ENCODE measurements at regions not wholly inside any gene's neighbourhood (a gene's known extent, or its start where the extent isn't known, plus 50 kb on each side); places are given as distances from the start of the nearest gene placed in this dataset.

- POLR2A ChIA-PET, result no interaction called here
- CTCF ChIA-PET, result no interaction called here
These were observed 182.5 kb upstream of the JARID2 start for GRCh38 chr6:15063253-15063853.

GRCh38 chr6:15065261-15065989 is 180.4 kb upstream of the JARID2 start:
- ChIA-PET CTCF (no interaction called here), POLR2A (no interaction called here)

GRCh38 chr6:15066089-15066758 is 179.6 kb upstream of the JARID2 start:
- CTCF ChIA-PET, result interaction anchor here (1.3 kb wide), 1 partner anchor 16 kb away, joined by 4 read pairs; no protein-coding TSS in a partner anchor
- POLR2A ChIA-PET, result no interaction called here

- POLR2A ChIA-PET, result no interaction called here
- CTCF ChIA-PET, result interaction anchor here (0.5 kb wide), 1 partner anchor 49 kb away, joined by 3 read pairs; no protein-coding TSS in a partner anchor
These were observed 172.5 kb upstream of the JARID2 start for GRCh38 chr6:15073344-15073789.

GRCh38 chr6:15073883-15074465 is 171.9 kb upstream of the JARID2 start:
- POLR2A ChIA-PET, result no interaction called here
- CTCF ChIA-PET, result interaction anchor here (0.5 kb wide), 1 partner anchor 48 kb away, joined by 3 read pairs; no protein-coding TSS in a partner anchor

- POLR2A ChIA-PET, result no interaction called here
These were observed 171.1 kb upstream of the JARID2 start for GRCh38 chr6:15074806-15075205.

GRCh38 chr6:15076565-15076964 is 169.3 kb upstream of the JARID2 start:
- ChIA-PET POLR2A (no interaction called here), CTCF (interaction anchor here (0.6 kb wide), 1 partner anchor 26 kb away, joined by 3 read pairs; no protein-coding TSS in a partner anchor)

More at GRCh38 chr6:15074806-15075205, 171.1 kb upstream of the JARID2 start:
- CTCF ChIA-PET, result no interaction called here

GRCh38 chr6:15077006-15077405 is 168.9 kb upstream of the JARID2 start:
- ChIA-PET CTCF (interaction anchor here (0.6 kb wide), 1 partner anchor 26 kb away, joined by 3 read pairs; no protein-coding TSS in a partner anchor), POLR2A (no interaction called here)

- ChIA-PET POLR2A (interaction anchor here (0.6 kb wide), 1 partner anchor 54 kb away, joined by 3 read pairs; no protein-coding TSS in a partner anchor), CTCF (interaction anchor here (0.6 kb wide), 1 partner anchor 38 kb away, joined by 3 read pairs; no protein-coding TSS in a partner anchor)
These were observed 167.9 kb upstream of the JARID2 start for GRCh38 chr6:15077961-15078360.

GRCh38 chr6:15079288-15079817 is 166.5 kb upstream of the JARID2 start:
- POLR2A ChIA-PET, result interaction anchor here (0.6 kb wide), 1 partner anchor 41 kb away, joined by 3 read pairs; no protein-coding TSS in a partner anchor

GRCh38 chr6:15080895-15081294 is 165.0 kb upstream of the JARID2 start:
- POLR2A ChIA-PET, result no interaction called here
- CTCF ChIA-PET, result no interaction called here

More at GRCh38 chr6:15079288-15079817, 166.5 kb upstream of the JARID2 start:
- CTCF ChIA-PET, result no interaction called here

GRCh38 chr6:15081447-15081846 is 164.4 kb upstream of the JARID2 start:
- ChIA-PET POLR2A (no interaction called here), CTCF (no interaction called here)

- ChIA-PET POLR2A (no interaction called here), CTCF (no interaction called here)
These were observed 163.2 kb upstream of the JARID2 start for GRCh38 chr6:15082708-15083107.

GRCh38 chr6:15086348-15087158 is 159.3 kb upstream of the JARID2 start:
- POLR2A ChIA-PET, result interaction anchor here (0.7 kb wide), 1 partner anchor 12 kb away, joined by 4 read pairs; no protein-coding TSS in a partner anchor
- CTCF ChIA-PET, result no interaction called here

GRCh38 chr6:15087186-15087589 is 158.7 kb upstream of the JARID2 start:
- ChIA-PET CTCF (no interaction called here), POLR2A (interaction anchor here (0.7 kb wide), 1 partner anchor 12 kb away, joined by 4 read pairs; no protein-coding TSS in a partner anchor)

GRCh38 chr6:15088904-15089568 is 156.8 kb upstream of the JARID2 start:
- POLR2A ChIA-PET, result no interaction called here
- CTCF ChIA-PET, result no interaction called here

GRCh38 chr6:15089569-15090144 is 156.2 kb upstream of the JARID2 start:
- ChIA-PET CTCF (no interaction called here), POLR2A (interaction anchor here (0.6 kb wide), 1 partner anchor 305 kb away, joined by 4 read pairs; no protein-coding TSS in a partner anchor)

GRCh38 chr6:15090145-15090579 is 155.7 kb upstream of the JARID2 start:
- POLR2A ChIA-PET, result interaction anchor here (0.6 kb wide), 1 partner anchor 304 kb away, joined by 4 read pairs; no protein-coding TSS in a partner anchor
- CTCF ChIA-PET, result no interaction called here
